SK-N-SH (cell line): ENCODE measurements at regions not wholly inside any gene's neighbourhood (a gene's known extent, or its start where the extent isn't known, plus 50 kb on each side); places are given as distances from the start of the nearest gene placed in this dataset.

ENCODE experiments used
- CTCF ChIA-PET: fragments of 300-600, 350-600 bp; formaldehyde crosslinking; extraction: SDS; loops from one replicate; lab custom pipeline; 2021; lab: Yijun Ruan, JAX
- POLR2A ChIA-PET: fragments of 350-600 bp; sonication (Branson Sonifier 250); formaldehyde crosslinking; extraction: SDS; loops from one replicate; lab custom pipeline; 2020; ENCODE audit warnings: antibody characterized with exemption, inconsistent platforms; lab: Yijun Ruan, JAX
- DNase-seq: peaks from one replicate; pipeline ENCODE4 v3.0.0; 2012
- H2AFZ ChIP-seq: fragments of 200-600 bp; sonication (generic); 2 replicates; pipeline ENCODE4 v1.8.1; 2016; ENCODE audit warnings: antibody characterized with exemption, mild to moderate bottlenecking, low read depth
- H3F3A ChIP-seq: fragments of 200-600 bp; sonication (generic); replicated peaks from 2 replicates; pipeline ENCODE3; 2016; ENCODE audit warnings: antibody characterized with exemption, mild to moderate bottlenecking; ENCODE audit not compliant: insufficient read depth
- H3K27ac ChIP-seq, 2 experiments: fragments of 200-500 bp in 1 of 2; fragments of 200-600 bp in 1 of 2; sonication (Bioruptor generic) in 1 of 2; sonication (generic), shearing (Covaris generic) in 1 of 2; 2 replicates each; pipeline versions ENCODE4 v1.5.1 to v1.6.1; 2014 to 2016; ENCODE audit warnings: low read depth in 2 of 2, inconsistent platforms in 1 of 2, low read length in 1 of 2, mild to moderate bottlenecking in 1 of 2, mixed read lengths in 1 of 2
- H3K27me3 ChIP-seq: fragments of 200-600 bp; sonication (generic), shearing (Covaris generic); 2 replicates; pipeline ENCODE4 v1.6.1; 2016; ENCODE audit warnings: mixed run types; ENCODE audit not compliant: insufficient read depth
- H3K36me3 ChIP-seq, 2 experiments: fragments of 200-500 bp in 1 of 2; fragments of 200-600 bp in 1 of 2; sonication (Bioruptor generic) in 1 of 2; sonication (generic) in 1 of 2; replicated peaks in 1 of 2; 2 replicates each; pipeline versions ENCODE3 to v1.5.1; 2014 to 2016; ENCODE audit warnings: low read length in 1 of 2, mild to moderate bottlenecking in 1 of 2; ENCODE audit not compliant: insufficient read depth in 2 of 2, control insufficient read depth in 1 of 2
- H3K4me1 ChIP-seq, 2 experiments: fragments of 200-500 bp in 1 of 2; fragments of 200-600 bp in 1 of 2; sonication (Bioruptor generic) in 1 of 2; sonication (generic), shearing (Covaris generic) in 1 of 2; 2 replicates each; pipeline versions ENCODE4 v1.5.1 to v1.6.1; 2014 to 2016; ENCODE audit warnings: low read depth in 1 of 2, low read length in 1 of 2, mixed run types in 1 of 2; ENCODE audit not compliant: insufficient read depth in 2 of 2, control insufficient read depth in 1 of 2
- H3K4me2 ChIP-seq: fragments of 200-600 bp; sonication (generic), shearing (Covaris generic); 2 replicates; pipeline ENCODE4 v1.6.1; 2017; ENCODE audit warnings: mixed run types
- H3K4me3 ChIP-seq, 2 experiments: fragments of 200-500 bp in 1 of 2; fragments of 200-600 bp in 1 of 2; sonication (Bioruptor generic) in 1 of 2; sonication (generic), shearing (Covaris generic) in 1 of 2; 2 replicates each; pipeline versions ENCODE4 v1.5.1 to v1.8.1; 2014 to 2016; ENCODE audit warnings: low read depth in 2 of 2, inconsistent platforms in 1 of 2, low read length in 1 of 2, mild to moderate bottlenecking in 1 of 2, mixed read lengths in 1 of 2, moderate library complexity in 1 of 2
- H3K79me2 ChIP-seq: fragments of 200-600 bp; sonication (generic); 2 replicates; pipeline ENCODE4 v1.8.1; 2017; ENCODE audit warnings: mild to moderate bottlenecking; ENCODE audit not compliant: insufficient read depth
- H3K9ac ChIP-seq: fragments of 200-600 bp; sonication (generic); 2 replicates; pipeline ENCODE4 v1.6.1; 2017; ENCODE audit warnings: mixed run types
- H3K9me2 ChIP-seq: fragments of 200-600 bp; sonication (generic); 2 replicates; pipeline ENCODE4 v1.6.1; 2017; ENCODE audit warnings: mixed run types
- H3K9me3 ChIP-seq: fragments of 200-600 bp; sonication (generic); 2 replicates; pipeline ENCODE4 v1.6.1; 2017; ENCODE audit warnings: mixed run types, mild to moderate bottlenecking, moderate library complexity
- H4K20me1 ChIP-seq: fragments of 200-600 bp; sonication (generic); 2 replicates; pipeline ENCODE4 v1.6.1; 2017; ENCODE audit warnings: mild to moderate bottlenecking, mixed run types; ENCODE audit not compliant: insufficient read depth
- FOXJ3 ChIP-seq: sonication (generic); formaldehyde crosslinking; IDR thresholded peaks from 2 replicates; pipeline ENCODE4 v1.5.1; 2020; ENCODE audit warnings: mild to moderate bottlenecking, missing genetic modification reagents
- NFIC ChIP-seq: IDR thresholded peaks from 2 replicates; pipeline ENCODE4 v1.4.0; 2012; ENCODE audit warnings: borderline replicate concordance
- POLR2AphosphoS5 ChIP-seq: IDR thresholded peaks from 2 replicates; pipeline ENCODE4 v1.6.1; 2012; ENCODE audit warnings: low read depth, low read length
- RCOR1 ChIP-seq: fragments of 150-350 bp; IDR thresholded peaks from 2 replicates; pipeline ENCODE4 v1.6.1; 2017; ENCODE audit warnings: antibody characterized with exemption, low read length
- RXRA ChIP-seq: IDR thresholded peaks from 2 replicates; pipeline ENCODE4 v1.4.0; 2012; ENCODE audit warnings: low read depth, mild to moderate bottlenecking, borderline replicate concordance
- SIN3A ChIP-seq: IDR thresholded peaks from 2 replicates; pipeline ENCODE4 v1.6.1; 2012; ENCODE audit warnings: low read depth, mild to moderate bottlenecking, low read length, moderate library complexity, borderline replicate concordance
- TAF1 ChIP-seq: IDR thresholded peaks from 2 replicates; pipeline ENCODE4 v1.6.1; 2012; ENCODE audit warnings: low read depth, mild to moderate bottlenecking, low read length, moderate library complexity, borderline replicate concordance
- TCF12 ChIP-seq: IDR thresholded peaks from 2 replicates; pipeline ENCODE4 v1.4.0; 2012
- USF2 ChIP-seq: fragments of 150-350 bp; IDR thresholded peaks from 2 replicates; pipeline ENCODE4 v1.6.1; 2017; ENCODE audit warnings: antibody characterized with exemption, low read length, low read depth, borderline replicate concordance
- YY1 ChIP-seq: IDR thresholded peaks from 2 replicates; pipeline ENCODE4 v1.4.0; 2012; ENCODE audit warnings: low read depth, mild to moderate bottlenecking
- WGBS: methylation state at CpG from one replicate; pipeline ENCODE4 v1.1.6; 2017; ENCODE audit warnings: low lambda C conversion rate; 5-methylcytosine and 5-hydroxymethylcytosine counted together
- TF ChIP-seq, protein P1 (sequence below): IDR thresholded peaks from 2 replicates; pipeline ENCODE4 v1.4.0; 2012; ENCODE audit warnings: low read depth

DNA sequence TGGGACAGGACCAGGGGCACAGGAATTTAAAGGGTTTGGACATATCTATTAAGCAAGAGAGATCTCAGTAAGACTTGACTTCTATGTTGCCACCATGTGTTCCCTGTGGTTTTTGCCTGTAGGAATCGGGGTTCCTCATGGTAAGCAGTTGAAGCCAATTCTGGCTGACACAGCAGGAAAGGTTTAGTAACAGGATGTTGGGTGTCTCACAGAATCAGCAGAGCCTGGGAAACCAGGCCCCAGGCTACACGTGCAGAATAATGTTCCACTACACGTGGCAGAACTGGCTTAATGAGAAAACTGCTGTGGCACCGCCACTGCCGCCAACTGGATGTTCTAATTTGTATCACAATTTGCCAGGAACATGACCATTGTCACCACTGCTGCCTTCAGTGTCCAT is 264.6 kb upstream of the PLET1 start:
- Histone ChIP-seq H3K36me3 (no peaks in the 10 kb centered on the region), H3K4me1 (peaks cover 12 to 15% of the 10 kb centered on the region in 2 experiments; a peak in 2 of 4 replicates), H3K27me3 (no peaks in the 10 kb centered on the region; the same call in 1 of the 2 replicates), H3K79me2 (no peaks in the 10 kb centered on the region), H3F3A (no peaks in the 10 kb centered on the region), H3K9me3 (no peaks in the 10 kb centered on the region), H3K4me2 (no peak overlapping the region), H3K9me2 (no peaks in the 10 kb centered on the region), H4K20me1 (no peaks in the 10 kb centered on the region), H2AFZ (no peak overlapping the region), H3K9ac (no peak overlapping the region), H3K27ac (no peak overlapping the region), H3K4me3 (no peak overlapping the region)
- WGBS = 77% methylated on average over 5 of the region's 5 CpGs
- TF ChIP-seq NFIC (no peak), TAF1 (no peak), SIN3A (no peak), RCOR1 (no peak)
- TF ChIP-seq, protein P1, sequence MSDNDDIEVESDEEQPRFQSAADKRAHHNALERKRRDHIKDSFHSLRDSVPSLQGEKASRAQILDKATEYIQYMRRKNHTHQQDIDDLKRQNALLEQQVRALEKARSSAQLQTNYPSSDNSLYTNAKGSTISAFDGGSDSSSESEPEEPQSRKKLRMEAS = no peak
- ChIA-PET POLR2A (no interaction called here), CTCF (interaction anchor here (1.3 kb wide), 1 partner anchor 15 kb away, joined by 3 read pairs; no protein-coding TSS in a partner anchor)
- DNase-seq = no peak

DNA sequence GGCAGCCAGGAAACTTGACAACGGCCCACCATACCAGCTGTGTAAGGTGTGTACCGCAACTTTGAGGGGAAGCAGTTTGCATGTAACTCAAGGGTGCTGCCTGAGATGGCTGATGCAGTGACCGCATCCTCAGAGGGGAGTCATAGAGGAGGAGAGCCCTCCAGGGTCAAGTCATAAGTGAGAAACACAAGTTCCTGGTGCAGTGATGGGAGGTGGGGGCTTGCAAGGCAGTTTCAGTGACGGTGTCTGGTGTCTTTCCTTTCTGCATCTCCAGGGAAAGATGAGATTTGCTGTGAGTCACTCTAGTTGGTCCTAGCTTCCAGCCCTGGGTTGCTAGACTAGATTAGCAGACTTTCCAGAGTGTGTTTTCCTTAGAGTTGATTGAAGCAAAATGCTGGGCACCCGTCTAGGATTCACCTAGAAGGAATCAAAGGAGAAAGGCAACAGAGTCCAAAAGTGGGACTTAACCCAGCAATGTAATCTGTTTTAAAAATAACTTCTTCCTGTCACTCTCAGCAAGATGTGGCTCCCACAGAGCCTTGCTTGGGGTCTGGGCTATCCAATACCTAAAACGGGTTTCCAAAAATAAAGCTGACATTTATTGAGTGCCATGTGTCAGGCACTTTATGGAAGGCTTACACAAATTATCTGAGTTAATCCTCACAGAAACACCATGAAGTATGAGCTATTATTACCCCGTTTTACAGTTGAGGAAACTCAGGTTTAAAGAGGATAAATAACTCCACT is 265.4 kb upstream of the PLET1 start:
- no peak for TF ChIP-seq POLR2AphosphoS5
- TF ChIP-seq FOXJ3 (CRISPR knock-in tag) = no peak
- TF ChIP-seq RXRA = no peak
- no peak for TF ChIP-seq TCF12
- TF ChIP-seq YY1 = no peak
- no peak for TF ChIP-seq USF2
- no peak overlapping the region for H3K4me2 ChIP-seq
- H3K36me3 ChIP-seq = no peaks in the 10 kb centered on the region
- H3K9me3 ChIP-seq = no peaks in the 10 kb centered on the region
- no peak overlapping the region for H2AFZ ChIP-seq
- no peaks in the 10 kb centered on the region for H4K20me1 ChIP-seq
- no peaks in the 10 kb centered on the region for H3F3A ChIP-seq
- no peaks in the 10 kb centered on the region for H3K79me2 ChIP-seq
- H3K27me3 ChIP-seq = no peaks in the 10 kb centered on the region; the same call in 1 of the 2 replicates
- no peak overlapping the region for H3K27ac ChIP-seq
- 46% methylated on average over 7 of the region's 7 CpGs for WGBS
- H3K4me3 ChIP-seq = no peak overlapping the region
- POLR2A ChIA-PET = no interaction called here
- CTCF ChIA-PET = no interaction called here
- no peak for DNase-seq
- H3K9me2 ChIP-seq = no peaks in the 10 kb centered on the region
- H3K9ac ChIP-seq = no peak overlapping the region
- peaks cover 12 to 15% of the 10 kb centered on the region in 2 experiments; a peak in 2 of 4 replicates for H3K4me1 ChIP-seq
